NCI-H1092 treated with DMSO at 0.1 percent for 48 hours (cell line): ENCODE measurements at regions not wholly inside any gene's neighbourhood (a gene's known extent, or its start where the extent isn't known, plus 50 kb on each side); places are given as distances from the start of the nearest gene placed in this dataset.
"Not testable (repeated sequence)": the region's sequence is repeated elsewhere in the genome, so short reads cannot be mapped to it uniquely, and the experiment has no call there.

Experiments
- DNase-seq: peaks from one replicate; lab custom pipeline; 2025; lab: John Stamatoyannopoulos, UW

- no peak for DNase-seq
These were observed 570.1 kb downstream of the MFSD1 start for GRCh38 chr3:159371961-159372360.

GRCh38 chr3:159378396-159379194 is 576.7 kb downstream of the MFSD1 start:
- DNase-seq, result no peak

GRCh38 chr3:159380891-159381290 is 579.0 kb downstream of the MFSD1 start:
- no peak for DNase-seq

DNA sequence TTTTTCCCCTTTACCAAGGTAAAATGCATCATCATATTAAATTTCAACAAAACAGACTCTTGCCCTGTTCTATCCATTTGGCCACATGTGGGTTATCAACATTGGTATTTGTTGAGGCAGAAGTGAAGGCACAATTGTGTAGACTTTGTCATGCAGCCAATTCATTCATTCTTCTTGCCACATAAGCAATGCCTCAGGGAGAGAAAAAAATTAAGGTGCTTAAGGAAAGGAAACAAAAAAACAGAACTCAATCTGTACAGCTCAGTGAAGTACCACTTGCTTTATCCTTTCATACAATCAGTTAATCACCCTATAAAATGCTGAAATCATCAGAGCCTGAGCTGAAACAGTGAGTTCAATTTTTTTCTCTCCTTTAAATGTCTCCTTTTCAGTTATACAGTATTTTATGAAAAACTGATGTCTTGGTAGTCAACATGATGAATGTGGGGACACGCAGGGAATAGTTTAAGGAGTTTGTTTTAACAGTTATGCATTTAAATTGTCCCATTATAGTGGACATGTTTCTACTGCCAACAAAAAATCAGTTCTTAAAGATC is 588.9 kb downstream of the MFSD1 start:
- no peak for DNase-seq

- not testable (repeated sequence) for DNase-seq
These were observed 591.0 kb upstream of the IL12A start for GRCh38 chr3:159397683-159398082.

DNA sequence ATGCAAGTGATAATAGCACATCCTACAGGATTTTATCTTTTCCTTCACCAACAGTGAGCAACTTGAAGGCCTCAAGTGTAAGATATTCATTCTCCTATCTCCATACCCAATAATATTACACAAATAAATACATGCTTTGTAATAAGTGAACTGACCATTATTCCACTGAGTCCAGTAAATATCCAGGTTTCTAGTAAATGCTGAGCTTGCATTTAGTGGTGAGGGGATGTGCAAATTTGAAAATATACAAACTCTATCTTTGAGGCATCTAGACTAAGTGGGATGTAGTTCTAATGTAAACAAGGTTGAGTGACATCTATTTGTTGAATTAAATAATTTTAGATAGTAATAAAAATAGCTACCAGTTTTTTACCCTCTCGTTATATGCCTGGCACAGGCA is 587.6 kb upstream of the IL12A start:
- DNase-seq, result no peak

- DNase-seq, result not testable (repeated sequence)
These were observed 578.9 kb upstream of the IL12A start for GRCh38 chr3:159409711-159410110.

DNA sequence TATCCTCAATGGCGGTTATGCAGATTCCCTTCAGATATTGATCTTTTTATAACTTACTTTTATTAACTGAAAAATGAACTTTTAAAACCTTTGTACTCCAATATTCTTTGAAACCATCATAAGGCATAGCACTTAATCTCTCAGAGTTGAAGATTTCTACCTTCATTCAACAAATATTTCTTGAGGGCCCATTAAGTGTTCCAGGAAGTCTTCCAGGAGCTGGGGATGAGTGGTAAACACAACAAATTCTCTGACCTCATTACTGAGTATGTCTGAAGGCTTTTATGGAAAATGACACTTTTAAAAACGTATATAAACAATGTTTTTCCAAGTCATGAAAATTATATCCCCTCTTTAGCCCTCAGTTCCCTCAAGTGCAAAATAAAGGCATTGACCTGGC is 575.3 kb upstream of the IL12A start:
- no peak for DNase-seq

GRCh38 chr3:159416856-159417255 is 571.8 kb upstream of the IL12A start:
- no peak for DNase-seq

DNA sequence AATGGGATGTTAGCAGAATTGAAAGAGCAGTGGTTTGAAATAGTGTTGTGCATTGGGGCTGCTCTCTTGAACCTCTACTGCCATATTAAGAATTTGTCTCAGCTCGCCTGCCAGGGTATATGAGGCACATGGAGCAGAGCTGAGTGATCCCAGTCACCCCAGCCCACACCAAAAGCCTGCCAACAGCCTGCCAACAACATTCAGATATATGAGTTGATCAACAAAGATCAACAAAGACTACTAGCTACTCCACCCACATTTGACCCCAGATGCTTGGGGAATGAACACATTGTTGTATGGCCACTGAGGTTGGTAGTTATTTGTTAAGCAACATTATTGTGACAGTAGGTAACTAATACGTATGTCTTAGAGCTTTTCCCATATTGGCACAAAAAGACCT is 570.9 kb upstream of the IL12A start:
- DNase-seq, result no peak

- no peak for DNase-seq
These were observed 569.8 kb upstream of the IL12A start for GRCh38 chr3:159418571-159419526.

DNA sequence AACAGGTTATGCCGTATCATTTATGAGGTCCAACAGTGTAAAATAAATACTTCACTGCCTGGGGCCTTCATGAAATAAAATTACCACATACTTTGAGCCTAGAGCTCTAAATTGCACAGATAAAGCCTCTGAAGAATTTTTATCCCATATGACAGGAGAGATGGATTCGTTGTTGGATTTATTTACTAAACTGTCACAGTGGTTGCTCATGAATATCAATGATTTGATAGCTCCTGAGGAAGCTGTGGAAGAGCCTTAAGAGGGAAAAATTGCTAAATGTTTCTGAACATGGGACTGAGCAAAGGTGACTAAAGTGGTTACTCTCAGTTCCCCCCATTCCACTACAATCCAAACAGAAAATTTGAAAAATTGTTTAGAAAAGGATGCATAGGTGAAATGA is 558.9 kb upstream of the IL12A start:
- DNase-seq, result no peak

DNA sequence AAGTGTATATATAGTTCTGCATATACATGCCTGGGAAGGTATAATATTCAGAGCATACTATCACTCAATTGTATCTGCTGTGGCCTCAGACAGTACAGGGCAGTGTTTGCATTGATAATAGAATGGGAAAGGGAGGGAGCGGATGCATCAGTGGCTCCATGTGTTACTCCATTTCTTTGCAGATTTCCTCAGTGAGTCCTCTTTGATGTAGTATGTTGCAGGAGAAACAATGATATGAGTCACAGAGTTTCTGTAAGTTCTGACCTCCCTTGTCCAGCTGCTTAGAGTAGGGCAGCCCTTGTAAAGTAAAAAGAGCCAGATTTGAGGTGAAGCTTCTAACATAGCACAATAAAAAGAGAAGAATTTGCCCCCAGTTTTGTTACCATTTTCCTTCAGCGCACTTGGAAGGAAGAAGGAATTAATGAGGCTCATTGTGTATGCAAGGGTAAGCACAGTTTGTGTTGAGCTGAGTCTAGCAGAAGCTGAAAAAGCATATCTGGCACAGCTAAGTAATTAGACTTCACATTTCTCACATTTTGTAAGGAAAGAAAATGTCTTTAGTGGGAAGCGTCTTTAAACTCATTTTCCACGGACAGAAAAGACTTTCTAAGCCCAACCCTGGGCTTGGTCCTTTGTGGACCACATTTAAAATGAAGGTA is 555.8 kb upstream of the IL12A start:
- no peak for DNase-seq

GRCh38 chr3:159439346-159439745 is 549.3 kb upstream of the IL12A start:
- no peak for DNase-seq

DNA sequence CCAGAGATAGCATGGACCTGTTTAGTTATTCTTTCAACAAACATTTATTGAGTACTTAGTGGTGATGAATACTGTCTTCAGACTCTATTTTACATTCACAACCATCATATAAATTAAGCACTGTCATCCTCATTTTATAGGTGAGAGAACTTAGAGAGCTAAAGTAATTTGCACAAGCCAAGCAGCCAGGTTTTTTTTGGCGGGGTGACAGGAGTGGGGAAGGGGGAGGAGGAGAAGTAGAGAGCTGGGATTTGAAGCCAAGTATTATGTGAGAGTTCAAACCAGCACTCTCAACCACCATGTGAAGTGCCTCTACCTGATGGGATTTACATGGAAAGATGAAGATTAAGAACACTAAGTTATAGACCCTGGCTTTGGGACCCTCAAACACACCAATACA is 547.4 kb upstream of the IL12A start:
- DNase-seq, result no peak

- DNase-seq, result no peak
These were observed 545.4 kb upstream of the IL12A start for GRCh38 chr3:159443266-159443665.

GRCh38 chr3:159447841-159448240 is 540.8 kb upstream of the IL12A start:
- DNase-seq, result no peak

DNA sequence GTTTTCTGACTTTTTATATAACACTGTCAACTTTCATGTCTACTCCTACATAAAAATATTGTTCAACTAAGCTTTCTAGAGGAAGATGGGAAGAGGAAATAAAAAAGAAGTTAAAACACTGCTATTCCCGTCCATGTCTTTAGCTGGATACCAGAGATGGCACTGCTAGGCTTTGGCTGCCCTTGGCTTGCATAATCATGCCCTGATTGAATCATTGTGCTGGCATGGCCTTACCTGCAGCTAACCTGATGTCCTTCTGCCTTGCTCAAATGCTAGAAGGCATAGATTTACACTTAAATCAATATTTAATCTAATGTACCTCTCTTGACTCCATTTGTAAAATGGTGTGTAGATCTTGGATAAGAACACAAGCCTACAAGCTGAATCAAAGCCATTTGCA is 539.7 kb upstream of the IL12A start:
- DNase-seq, result no peak

- DNase-seq, result peak; percentile 5
These were observed 537.6 kb upstream of the IL12A start for GRCh38 chr3:159451067-159451466.

DNA sequence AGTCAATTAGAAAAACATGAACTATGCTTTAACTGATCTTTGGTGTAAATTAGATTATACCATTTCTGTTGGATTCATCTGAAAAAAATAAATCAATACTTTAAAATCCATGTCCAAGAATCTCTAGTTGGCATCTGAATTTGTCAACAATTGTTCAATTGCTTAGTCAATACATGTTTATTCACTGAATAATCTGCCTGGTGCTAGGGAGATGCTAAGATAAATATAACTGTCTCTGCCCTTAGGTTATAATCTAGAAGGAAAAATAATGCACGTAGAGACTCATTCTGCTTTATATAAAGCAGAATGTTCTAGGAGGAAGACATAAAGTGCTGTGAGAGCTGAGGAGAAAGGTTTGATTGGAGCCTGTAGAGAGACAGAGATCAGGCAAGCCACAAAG is 537.2 kb upstream of the IL12A start:
- no peak for DNase-seq

DNA sequence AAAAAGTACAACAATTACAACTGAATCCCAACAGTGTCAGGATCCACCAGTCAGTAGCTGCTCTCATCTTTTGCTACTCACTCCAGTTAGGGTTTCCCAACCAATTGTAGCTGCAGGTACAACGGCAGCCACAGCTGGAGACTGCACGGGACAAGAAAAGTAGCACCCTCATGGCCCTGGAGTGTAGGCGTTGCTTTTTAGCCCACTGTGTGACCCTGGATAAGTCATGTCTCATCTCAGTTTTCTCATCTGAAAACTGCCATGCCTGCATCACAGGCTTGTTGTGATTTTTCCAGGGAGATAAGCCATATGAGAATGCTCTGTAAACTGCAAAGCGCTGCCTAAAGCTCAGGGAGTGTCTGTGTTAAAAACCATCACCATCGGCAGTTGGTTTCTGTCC is 535.6 kb upstream of the IL12A start:
- no peak for DNase-seq

GRCh38 chr3:159453945-159454344 is 534.7 kb upstream of the IL12A start:
- no peak for DNase-seq
